Neural crest cell (in vitro differentiated cells): ENCODE measurements at regions not wholly inside any gene's neighbourhood (a gene's known extent, or its start where the extent isn't known, plus 50 kb on each side); places are given as distances from the start of the nearest gene placed in this dataset.
"Not testable (repeated sequence)": the region's sequence is repeated elsewhere in the genome, so short reads cannot be mapped to it uniquely, and the experiment has no call there.

Experiments used
- DNase-seq: peaks from one replicate; pipeline ENCODE4 v3.0.0; 2021; ENCODE audit warnings: low read depth, mixed read lengths, low spot score
- H3K27ac Mint-ChIP-seq: one replicate; pipeline ENCODE4 v1.8.0; 2021; ENCODE audit warnings: mild to moderate bottlenecking, mixed read lengths; ENCODE audit not compliant: unreplicated experiment
- H3K27me3 Mint-ChIP-seq: 2 replicates; pipeline ENCODE4 v1.8.0; 2021; ENCODE audit warnings: low read depth, mild to moderate bottlenecking, mixed read lengths
- H3K36me3 Mint-ChIP-seq: 2 replicates; pipeline ENCODE4 v1.8.0; 2021; ENCODE audit warnings: low read depth, mild to moderate bottlenecking, mixed read lengths
- H3K4me1 Mint-ChIP-seq: 2 replicates; pipeline ENCODE4 v1.8.0; 2021; ENCODE audit warnings: mixed read lengths
- H3K4me3 Mint-ChIP-seq: one replicate; pipeline ENCODE4 v1.8.0; 2021; ENCODE audit warnings: mild to moderate bottlenecking, mixed read lengths
- H3K9me3 Mint-ChIP-seq: 2 replicates; pipeline ENCODE4 v1.8.0; 2021; ENCODE audit warnings: mixed read lengths
- TF ChIP-seq, protein P1 (sequence below): fragments of 200-600 bp; sonication (generic); conservative IDR thresholded peaks from 2 replicates; pipeline ENCODE4 v1.5.0; 2021; ENCODE audit warnings: antibody characterized with exemption, mild to moderate bottlenecking

DNA sequence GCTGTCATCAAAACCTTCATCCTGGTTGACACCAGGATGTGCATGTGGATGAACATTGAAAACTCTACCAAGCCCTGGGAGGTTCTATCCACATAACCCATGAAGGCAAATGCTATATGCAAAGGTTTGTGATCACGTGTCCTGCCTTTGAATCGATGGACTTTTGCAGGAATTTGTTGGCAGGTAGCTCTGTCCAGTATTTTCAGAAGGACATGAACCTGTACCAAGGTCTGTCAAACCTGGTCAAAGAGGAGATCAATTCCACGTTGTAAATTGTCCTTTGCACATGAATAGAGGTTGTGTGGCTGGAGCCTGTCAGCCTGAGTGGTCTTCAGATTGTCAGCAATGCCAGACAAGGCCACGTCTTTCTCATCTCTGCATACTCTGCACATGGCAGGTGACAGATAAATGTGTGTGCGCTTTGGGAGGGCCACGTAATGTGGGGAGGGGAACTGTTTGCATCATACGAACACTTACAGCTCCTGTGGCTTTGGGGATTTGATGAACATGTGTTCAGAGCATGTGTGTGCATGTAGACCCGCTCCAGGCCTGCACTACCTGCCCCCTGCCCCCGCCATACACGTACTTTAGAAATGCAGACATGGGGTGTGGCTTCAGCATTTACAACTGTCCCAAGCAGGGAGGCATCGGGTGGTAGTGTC is 169.1 kb downstream of the ERMARD start:
- H3K27ac Mint-ChIP-seq, result no peak overlapping the region
- H3K4me3 Mint-ChIP-seq, result no peak overlapping the region
- no peak for DNase-seq
- TF ChIP-seq, protein P1, sequence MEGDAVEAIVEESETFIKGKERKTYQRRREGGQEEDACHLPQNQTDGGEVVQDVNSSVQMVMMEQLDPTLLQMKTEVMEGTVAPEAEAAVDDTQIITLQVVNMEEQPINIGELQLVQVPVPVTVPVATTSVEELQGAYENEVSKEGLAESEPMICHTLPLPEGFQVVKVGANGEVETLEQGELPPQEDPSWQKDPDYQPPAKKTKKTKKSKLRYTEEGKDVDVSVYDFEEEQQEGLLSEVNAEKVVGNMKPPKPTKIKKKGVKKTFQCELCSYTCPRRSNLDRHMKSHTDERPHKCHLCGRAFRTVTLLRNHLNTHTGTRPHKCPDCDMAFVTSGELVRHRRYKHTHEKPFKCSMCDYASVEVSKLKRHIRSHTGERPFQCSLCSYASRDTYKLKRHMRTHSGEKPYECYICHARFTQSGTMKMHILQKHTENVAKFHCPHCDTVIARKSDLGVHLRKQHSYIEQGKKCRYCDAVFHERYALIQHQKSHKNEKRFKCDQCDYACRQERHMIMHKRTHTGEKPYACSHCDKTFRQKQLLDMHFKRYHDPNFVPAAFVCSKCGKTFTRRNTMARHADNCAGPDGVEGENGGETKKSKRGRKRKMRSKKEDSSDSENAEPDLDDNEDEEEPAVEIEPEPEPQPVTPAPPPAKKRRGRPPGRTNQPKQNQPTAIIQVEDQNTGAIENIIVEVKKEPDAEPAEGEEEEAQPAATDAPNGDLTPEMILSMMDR, result no peak
- peaks cover 6% of the 10 kb centered on the region for H3K9me3 Mint-ChIP-seq
- H3K4me1 Mint-ChIP-seq, result peaks cover 6% of the 10 kb centered on the region
- H3K36me3 Mint-ChIP-seq, result no peaks in the 10 kb centered on the region
- H3K27me3 Mint-ChIP-seq, result no peaks in the 10 kb centered on the region

DNA sequence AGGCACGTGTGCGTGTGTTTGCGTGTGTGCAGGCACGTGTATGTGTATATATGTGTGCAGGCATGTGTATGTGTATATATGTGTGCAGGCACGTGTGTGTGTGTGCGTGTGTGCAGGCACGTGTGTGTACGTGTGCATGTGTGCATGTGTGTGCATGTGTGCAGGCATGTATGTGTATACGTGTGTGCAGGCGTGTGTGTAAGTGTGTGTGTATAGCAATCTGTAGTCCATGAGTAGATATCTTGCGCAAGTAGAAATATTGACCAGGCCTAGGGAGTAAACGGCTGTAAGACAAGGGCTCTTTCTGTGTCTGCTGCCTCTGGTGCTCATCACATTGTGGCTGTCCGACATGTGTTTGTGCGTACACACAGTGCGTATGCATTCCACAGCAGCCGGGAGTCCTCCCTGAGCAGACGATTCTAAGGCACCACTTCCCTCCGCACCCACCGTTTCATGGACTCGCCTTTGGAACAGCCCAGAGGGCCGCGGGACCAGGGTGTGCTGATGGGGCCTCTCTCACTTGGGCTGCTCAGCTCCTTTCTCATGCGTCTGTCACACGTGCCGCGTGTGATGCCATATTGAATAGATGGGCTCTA is 167.6 kb downstream of the ERMARD start:
- H3K36me3 Mint-ChIP-seq, result no peaks in the 10 kb centered on the region
- peaks cover 6% of the 10 kb centered on the region for H3K4me1 Mint-ChIP-seq
- H3K4me3 Mint-ChIP-seq, result no peak overlapping the region
- no peak for DNase-seq
- H3K27me3 Mint-ChIP-seq, result no peaks in the 10 kb centered on the region
- TF ChIP-seq, protein P1, result no peak
- peaks cover 6% of the 10 kb centered on the region for H3K9me3 Mint-ChIP-seq
- H3K27ac Mint-ChIP-seq, result no peak overlapping the region

DNA sequence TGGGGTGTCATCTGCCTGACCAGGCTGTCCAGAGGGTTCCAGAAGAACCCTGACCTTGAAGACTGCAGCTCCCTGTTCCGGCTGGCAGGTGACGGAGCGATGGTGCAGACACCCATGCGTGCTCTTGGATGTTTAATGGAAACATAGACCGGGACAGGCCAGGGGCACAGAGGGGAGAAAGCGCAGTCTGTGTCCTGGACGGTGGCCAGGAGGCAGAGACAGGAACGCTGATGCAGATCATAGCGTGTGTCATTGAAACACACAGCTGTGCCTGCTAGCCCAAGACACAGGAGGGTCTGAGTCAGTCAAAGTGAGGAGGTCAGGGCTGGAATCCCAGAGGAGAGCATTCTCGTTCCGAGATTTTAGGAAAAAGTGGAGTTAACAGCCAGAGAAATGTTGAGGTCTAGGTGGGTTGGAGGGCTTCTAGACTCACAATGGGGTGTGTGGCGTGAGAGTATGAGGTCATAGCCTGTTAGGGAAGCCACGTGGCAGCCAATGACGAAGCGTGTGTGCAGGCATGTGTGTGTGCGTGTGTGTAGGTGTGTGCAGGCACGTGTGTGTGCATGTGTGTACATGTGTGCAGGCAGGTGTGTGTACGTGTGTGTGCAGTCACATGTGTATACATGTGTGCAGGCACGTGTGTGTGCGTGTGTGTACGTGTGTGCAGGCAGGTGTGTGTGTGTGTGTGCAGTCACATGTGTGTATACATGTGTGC is 167.0 kb downstream of the ERMARD start:
- Mint-ChIP-seq H3K4me3 (no peak overlapping the region), H3K36me3 (no peaks in the 10 kb centered on the region), H3K4me1 (peaks cover 6% of the 10 kb centered on the region), H3K9me3 (peaks cover 6% of the 10 kb centered on the region), H3K27ac (no peak overlapping the region), H3K27me3 (no peaks in the 10 kb centered on the region)
- DNase-seq, result no peak
- TF ChIP-seq, protein P1, result no peak

DNA sequence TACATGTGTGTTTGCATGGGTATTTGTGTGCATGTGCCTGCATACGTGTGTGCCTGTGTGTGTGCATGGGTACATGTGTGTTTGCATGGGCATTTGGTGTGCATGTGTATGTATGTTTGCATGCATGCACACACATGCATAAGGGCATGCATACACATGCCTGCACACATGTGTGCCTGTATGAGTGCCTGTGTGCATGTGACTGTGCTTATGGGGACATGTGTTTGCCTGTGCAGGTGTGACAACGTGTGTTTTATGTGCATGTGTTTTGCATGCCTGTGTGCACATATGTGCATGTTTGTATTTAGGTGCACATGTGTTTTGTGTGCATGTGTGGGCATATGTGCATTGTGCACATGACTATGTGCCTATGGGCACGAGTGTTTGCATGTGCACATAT is 165.7 kb downstream of the ERMARD start:
- Mint-ChIP-seq H3K9me3 (peaks cover 6% of the 10 kb centered on the region), H3K4me3 (no peak overlapping the region), H3K27ac (no peak overlapping the region), H3K27me3 (no peaks in the 10 kb centered on the region), H3K4me1 (peaks cover 6% of the 10 kb centered on the region), H3K36me3 (no peaks in the 10 kb centered on the region)
- no peak for DNase-seq
- TF ChIP-seq, protein P1, result no peak

DNA sequence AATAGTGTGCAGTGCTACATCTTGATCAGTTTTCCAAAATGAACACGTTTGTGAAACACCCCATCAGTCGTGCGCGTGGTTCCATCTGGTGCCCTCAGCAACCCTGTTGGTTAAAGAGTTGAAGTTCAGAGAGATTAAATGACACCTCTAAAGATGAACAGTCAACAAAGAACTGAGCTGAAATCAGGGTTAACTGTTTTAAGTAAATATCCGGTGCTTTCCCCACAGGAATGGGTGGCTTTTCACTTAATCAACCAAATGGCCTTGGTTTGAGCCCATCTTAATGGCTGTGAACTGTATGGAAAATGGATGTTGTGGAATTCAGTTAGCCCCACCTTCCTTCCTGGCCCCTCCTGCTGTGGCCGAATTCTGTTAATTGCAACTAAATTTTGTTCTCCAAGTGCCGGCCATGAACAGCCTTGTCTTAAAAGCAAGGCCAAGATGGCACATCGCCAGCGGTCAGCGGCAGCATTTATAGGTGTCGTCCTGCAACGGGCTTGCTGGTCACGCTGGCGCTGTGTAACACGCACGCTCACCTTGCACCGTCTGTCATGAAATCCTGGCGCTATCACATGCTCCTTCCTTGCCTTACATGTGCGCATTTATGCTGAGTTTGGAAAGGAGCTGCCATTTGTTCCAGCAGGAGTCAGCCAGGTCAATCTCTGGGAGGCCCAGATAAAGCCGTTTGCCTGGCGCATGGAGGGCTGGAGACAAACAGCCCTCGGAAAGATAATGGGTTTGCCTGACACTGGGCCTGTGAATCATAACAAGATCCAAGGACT is 164.5 kb downstream of the ERMARD start:
- no peak overlapping the region for H3K27ac Mint-ChIP-seq
- no peaks in the 10 kb centered on the region for H3K36me3 Mint-ChIP-seq
- no peak for DNase-seq
- H3K4me3 Mint-ChIP-seq, result no peak overlapping the region
- TF ChIP-seq, protein P1, result no peak
- no peaks in the 10 kb centered on the region for H3K27me3 Mint-ChIP-seq
- no peaks in the 10 kb centered on the region for H3K4me1 Mint-ChIP-seq
- peaks cover 6% of the 10 kb centered on the region for H3K9me3 Mint-ChIP-seq

DNA sequence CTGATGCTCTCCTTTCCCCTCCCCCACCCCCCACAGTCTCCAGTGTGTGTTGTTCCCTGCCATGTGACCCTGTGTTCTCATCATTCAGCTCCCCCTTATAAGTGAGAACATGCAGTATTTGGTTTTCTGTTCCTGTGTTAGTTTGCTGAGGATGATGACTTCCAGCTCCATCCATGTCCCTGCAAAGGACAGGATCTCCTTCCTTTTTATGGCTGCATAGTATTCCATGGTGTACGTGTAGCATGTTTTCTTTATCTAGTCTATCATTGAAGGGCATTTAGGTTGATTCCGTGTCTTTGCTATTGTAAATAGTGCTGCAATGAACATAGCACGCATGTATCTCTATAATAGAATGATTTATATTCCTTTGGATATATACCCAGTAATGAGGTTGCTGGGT is 162.3 kb downstream of the ERMARD start:
- not testable (repeated sequence) for H3K4me3 Mint-ChIP-seq, H3K9me3 Mint-ChIP-seq, DNase-seq, H3K27me3 Mint-ChIP-seq, H3K4me1 Mint-ChIP-seq, H3K27ac Mint-ChIP-seq, H3K36me3 Mint-ChIP-seq
